IPS DF 19.7 (cell line): ENCODE measurements at regions not wholly inside any gene's neighbourhood (a gene's known extent, or its start where the extent isn't known, plus 50 kb on each side); places are given as distances from the start of the nearest gene placed in this dataset.
"Not testable (repeated sequence)": the region's sequence is repeated elsewhere in the genome, so short reads cannot be mapped to it uniquely, and the experiment has no call there.

ENCODE experiments used
- DNase-seq: peaks from one replicate; pipeline ENCODE4 v3.0.0-alpha.2; 2013; ENCODE audit warnings: low read depth, low spot score

DNA sequence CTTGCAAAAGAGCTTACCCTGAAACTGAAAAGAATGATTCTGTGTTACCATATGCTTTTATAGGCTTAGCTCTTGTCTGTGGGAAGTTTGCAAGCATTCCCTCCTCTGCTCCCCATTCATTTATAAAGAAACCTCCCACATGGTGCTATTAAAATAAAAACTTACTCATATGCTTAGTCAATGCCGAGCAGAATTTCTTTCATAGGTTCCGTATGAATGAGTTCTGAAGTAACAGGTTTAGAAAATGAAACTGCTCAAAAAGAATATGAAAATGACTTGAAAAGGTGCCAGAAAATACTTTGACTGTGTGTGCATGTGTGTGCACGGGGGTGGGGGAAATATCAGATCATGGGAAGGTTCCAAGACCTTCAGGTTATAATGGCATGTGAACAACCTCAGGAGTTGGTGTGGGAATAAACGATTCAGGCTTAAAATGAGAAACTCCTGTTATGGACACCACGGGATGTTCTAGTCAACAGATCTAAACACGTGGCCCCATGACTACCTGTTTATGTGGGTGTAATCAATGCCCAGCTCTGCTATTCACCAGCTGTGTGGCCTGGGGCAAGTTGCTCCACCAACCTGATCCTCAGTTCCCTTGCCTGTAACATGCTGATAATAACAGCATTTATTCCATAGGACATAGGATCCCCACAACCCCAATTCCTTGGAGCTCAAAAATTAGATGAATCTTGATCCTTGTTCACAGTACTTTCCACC, 293.7 kb upstream of the PLGLB1 start:
- not testable (repeated sequence) for DNase-seq

DNA sequence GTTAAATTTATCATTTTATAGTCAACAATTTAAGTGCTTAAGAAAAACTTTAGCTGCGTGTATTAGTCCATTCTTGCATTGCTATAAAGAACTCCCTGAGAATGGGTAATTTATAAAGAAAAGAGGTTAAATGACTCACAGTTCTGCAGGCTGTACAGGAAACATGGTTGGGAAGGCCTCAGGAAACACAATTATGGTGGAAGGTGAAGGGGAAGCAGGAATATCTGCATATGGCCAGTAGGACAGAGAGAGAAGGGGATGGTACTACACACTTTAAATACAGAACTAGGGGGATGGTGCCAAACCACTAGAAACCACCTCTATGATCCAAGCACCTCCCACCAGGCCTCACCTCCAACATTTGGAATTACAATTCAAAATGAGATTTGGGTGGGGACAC, 295.5 kb upstream of the PLGLB1 start:
- DNase-seq, result not testable (repeated sequence)

DNA sequence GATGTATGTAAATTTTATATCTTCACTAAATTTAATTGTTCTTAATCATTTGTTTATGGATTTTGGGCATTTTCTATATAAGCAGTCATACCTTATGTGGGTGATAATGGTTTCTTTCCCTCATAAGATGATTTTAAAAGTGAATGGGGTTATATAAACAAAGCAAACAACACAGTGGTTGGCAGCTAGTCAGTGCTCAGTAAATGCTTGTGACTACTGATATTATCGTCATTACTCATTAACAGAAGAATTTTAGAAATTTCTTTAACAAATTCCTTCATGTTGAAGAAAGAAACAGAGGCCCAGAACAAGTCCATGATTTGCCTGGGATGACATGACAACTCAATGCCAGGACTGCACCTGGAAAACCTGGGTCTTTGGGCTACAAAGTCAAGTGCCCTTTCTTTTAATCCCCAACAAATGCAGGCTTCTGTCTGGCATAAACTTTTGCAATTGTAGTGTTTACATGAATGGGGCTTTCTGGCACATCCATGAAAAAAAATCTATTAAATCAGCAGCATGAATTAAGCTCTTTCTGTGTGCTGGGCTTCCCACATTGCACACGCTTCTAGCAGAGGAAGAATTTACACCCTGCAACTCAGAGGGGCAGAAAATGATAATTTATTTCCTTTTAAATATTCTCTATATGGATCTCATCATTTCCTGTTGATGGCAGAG, 297.3 kb upstream of the PLGLB1 start:
- DNase-seq, result not testable (repeated sequence)

- not testable (repeated sequence) for DNase-seq
Measured at GRCh38 chr2:87319705-87320104, 298.1 kb upstream of the PLGLB1 start.

DNA sequence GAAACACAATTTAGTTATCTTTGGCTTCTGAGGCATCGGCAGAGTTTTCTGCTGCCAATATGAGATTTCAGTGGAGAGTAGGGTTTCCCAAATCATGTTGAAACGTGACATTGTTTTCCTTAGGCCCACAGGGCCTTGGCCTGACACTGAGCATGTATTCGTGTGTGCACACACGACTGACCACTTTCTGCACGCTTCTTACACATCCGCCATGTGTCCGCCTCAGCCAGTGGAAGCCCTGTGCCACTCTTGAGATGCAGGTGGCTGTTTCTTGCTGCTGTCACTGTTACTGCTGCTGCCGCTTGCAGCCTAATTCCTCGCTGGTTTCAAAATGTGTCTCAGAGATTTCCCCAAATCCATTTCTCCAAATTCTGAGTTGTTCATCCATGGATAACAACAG, 299.6 kb upstream of the PLGLB1 start:
- not testable (repeated sequence) for DNase-seq

DNA sequence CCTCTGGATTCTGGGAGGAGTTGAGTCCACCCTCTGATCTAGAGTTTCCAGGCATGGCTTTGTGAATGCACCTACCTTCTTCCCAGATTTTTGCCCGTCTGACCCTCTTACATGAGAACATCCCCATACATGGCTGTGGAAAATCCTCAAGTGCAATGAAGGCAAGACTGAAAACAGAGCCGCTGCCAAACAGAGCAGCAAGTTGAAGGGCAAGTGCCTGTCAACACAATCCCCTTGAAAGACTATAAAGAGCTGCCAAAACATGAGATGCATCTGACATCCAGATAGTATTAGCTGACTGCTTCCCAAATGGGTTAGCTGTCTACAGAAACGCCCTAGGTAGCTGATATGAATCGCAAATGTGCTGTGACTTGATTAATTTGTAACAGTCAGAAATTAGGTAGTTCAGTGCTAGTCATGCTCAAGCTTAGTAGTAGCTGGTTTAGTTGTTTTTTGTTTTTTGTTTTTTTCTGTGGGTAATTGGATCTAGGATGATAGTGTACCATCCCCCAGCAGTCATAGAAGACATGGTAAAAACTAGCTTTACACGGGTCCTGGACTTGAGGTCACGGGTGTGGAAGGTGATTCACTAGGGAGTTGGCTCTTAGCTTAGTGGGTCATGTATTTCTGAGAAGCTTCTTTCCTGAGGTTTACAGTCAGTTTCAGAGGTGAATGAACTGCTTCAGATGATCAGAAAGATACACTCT, 302.8 kb upstream of the PLGLB1 start:
- DNase-seq, result not testable (repeated sequence)

GRCh38 chr2:87325042-87325910, 303.6 kb upstream of the PLGLB1 start:
- not testable (repeated sequence) for DNase-seq

GRCh38 chr2:87325911-87326294, 304.3 kb upstream of the PLGLB1 start:
- DNase-seq, result not testable (repeated sequence)

DNA sequence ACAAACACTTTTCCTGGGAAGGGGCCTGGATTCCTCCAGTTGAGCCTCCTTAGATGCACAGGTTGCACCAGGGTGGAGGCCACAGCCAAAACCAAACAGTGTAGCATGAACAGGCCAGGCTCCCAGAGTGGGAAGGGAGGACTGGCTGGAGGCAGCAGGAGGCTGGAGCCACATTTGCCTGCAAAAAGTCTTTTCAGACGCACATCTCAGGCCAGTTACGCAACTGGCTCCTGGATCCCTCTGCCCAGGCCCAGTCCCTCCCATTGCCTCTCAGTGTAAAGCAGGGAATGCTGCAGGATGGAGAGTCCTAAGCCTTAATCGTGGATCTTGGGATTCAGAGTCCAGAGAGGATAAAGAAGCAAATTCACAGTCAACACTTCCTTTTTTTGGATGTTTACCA, 305.1 kb upstream of the PLGLB1 start:
- not testable (repeated sequence) for DNase-seq

DNA sequence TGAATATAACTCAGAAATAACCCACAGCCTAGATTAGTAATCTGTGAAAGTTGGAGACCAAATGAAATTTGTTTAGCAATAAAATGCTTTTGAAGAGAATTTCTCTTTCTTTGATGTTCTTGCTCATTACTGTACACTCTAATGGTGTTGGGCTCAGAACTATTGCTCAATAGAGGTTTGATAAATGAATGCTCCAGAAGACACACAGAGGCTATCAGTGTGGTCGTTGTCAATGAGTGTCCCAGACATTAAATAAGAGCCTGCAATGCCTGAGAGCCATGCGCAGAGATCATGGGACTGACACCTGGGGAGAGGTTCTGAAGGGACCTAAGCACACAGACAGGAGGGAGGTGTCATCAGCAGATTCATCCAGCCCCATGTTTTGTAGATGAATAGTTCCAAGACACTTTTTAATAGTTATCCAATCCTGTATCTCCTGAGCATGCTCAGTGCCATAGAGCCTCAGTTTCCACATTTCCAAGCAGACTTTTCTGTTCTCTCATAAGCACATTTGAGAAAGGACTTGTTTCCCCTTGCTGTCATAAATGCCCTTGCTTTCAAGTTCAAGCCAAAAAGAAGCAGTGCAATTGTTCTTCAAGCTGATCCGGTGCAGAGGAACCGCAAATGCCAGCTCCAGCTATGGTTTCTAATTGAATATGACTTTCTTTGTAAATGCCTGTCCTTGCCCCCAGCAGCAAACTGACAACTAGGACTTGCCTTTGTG, 306.2 kb upstream of the PLGLB1 start:
- DNase-seq, result not testable (repeated sequence)

DNA sequence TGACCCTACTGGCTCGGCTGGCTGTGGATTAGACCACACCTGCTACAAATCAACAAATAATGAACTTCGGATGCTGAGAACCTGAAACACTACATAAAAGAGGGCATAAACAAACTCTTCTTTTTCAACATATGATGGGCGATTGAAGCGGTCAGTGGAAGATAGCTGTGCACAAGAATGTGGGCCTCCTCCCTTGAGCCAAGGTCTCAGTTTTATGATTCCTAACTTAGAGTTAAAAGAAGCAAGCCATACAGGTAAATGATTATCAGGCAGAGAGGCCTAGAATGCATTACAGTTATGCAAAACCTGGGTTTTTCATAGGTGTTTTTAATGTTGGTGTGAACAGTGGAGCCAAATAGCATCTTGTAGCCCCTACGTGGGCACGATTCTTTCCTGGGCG, 307.9 kb upstream of the PLGLB1 start:
- not testable (repeated sequence) for DNase-seq

DNA sequence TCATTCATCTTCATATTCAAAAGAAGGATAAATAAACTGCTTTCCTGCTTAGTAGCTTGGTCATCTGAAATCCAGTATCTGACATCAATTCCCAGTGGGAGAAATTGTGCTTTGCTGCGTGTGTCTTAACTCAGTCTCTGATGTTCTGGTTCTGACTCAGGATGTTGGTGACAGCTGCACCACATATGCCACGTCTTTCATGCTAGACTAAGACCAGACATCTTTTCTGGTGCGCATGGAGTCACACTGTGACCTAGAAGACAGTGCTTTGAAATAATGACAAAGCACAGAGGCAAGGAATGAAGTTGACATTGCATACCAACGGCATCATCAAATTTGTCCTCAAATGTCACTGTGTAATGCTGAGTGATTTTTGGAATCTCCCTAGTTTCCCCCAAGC, 308.8 kb upstream of the PLGLB1 start:
- not testable (repeated sequence) for DNase-seq

GRCh38 chr2:87331940-87332583, 310.4 kb upstream of the PLGLB1 start:
- DNase-seq, result not testable (repeated sequence)

DNA sequence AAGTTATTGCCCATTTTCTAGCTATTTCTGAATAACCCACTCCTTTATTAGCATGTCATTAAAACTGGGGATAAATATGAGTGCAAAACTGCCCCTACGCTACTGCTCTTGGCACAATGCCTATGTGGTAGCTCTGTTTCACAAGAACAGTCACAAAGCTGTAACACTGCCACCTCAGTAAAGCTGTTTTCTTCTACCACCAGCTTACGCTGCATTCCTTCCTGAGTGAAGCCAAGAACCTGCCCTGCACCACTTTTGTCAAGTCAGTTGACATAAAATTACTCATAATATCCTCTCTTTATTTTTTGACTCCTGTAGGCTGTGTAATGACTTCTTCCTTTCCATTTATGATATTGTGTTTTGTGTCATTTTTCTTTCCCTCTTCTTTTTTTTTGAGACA, 313.2 kb upstream of the PLGLB1 start:
- DNase-seq, result not testable (repeated sequence)

GRCh38 chr2:87338998-87339397, 317.4 kb upstream of the PLGLB1 start:
- not testable (repeated sequence) for DNase-seq

- not testable (repeated sequence) for DNase-seq
Measured at GRCh38 chr2:87341601-87342014, 320.0 kb upstream of the PLGLB1 start.

- not testable (repeated sequence) for DNase-seq
Measured at GRCh38 chr2:87342175-87342574, 320.5 kb upstream of the PLGLB1 start.

- DNase-seq, result not testable (repeated sequence)
Measured at GRCh38 chr2:87343347-87343746, 321.7 kb upstream of the PLGLB1 start.

GRCh38 chr2:87345283-87345682, 323.6 kb upstream of the PLGLB1 start:
- DNase-seq, result not testable (repeated sequence)

DNA sequence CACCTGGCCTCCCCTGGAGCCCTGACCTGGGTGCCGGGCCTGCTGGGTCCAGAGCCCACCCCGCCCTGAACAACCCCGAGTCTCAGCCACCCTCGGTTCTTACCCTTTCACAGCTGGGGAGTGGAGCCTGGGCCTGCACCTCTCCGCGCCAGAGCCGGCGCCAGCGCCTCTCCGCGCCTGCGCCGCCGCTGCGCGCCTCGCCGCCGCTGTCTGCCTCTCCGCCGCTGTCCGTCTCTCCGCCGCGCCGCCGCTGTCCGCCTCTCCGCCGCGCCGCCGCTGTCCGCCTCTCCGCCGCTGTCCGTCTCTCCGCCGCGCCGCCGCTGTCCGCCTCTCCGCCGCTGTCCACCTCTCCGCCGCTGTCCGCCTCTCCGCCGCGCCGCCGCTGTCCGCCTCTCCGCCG, 326.9 kb upstream of the PLGLB1 start:
- DNase-seq, result not testable (repeated sequence)
